ENCODE measurements at regions not wholly inside any gene's neighbourhood (a gene's known extent, or its start where the extent isn't known, plus 50 kb on each side); places are given as distances from the start of the nearest gene placed in this dataset.

DNA sequence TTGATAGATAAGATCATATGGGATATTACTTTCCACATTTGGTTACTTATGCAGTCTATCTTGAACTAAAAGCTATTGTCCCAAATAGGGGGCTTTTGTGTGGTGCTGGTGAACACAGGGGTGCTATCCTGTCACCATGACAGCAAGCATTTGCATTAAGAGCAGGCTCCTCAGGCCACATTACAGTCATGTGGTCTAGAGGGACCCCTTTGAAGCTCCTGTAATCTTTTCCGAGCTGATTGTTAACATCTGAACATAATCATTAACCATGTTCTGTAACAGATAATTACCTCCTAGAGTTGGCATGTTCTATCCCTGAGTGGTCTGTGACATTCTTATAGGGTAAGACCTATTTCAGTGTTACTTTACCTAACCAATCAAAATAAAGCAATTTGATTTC, 178.8 kb downstream of the KTN1 start:
- Histone ChIP-seq H3K9me3 (no peaks in the 10 kb centered on the region), H3K4me1 (no peaks in the 10 kb centered on the region), H3K36me3 (no peaks in the 10 kb centered on the region), H3K27ac (no peak overlapping the region), H3K27me3 (no peaks in the 10 kb centered on the region), H3K4me3 (no peak overlapping the region)
- WGBS, 4 donors = 67 to 94% (median 84%) methylated on average over 1 of the region's 1 CpG
- DNase-seq (no peak), ATAC-seq (no peak)
- no peak for TF ChIP-seq POLR2A (IDR thresholded peaks at IDR 0.05)
- TF ChIP-seq, protein P1, sequence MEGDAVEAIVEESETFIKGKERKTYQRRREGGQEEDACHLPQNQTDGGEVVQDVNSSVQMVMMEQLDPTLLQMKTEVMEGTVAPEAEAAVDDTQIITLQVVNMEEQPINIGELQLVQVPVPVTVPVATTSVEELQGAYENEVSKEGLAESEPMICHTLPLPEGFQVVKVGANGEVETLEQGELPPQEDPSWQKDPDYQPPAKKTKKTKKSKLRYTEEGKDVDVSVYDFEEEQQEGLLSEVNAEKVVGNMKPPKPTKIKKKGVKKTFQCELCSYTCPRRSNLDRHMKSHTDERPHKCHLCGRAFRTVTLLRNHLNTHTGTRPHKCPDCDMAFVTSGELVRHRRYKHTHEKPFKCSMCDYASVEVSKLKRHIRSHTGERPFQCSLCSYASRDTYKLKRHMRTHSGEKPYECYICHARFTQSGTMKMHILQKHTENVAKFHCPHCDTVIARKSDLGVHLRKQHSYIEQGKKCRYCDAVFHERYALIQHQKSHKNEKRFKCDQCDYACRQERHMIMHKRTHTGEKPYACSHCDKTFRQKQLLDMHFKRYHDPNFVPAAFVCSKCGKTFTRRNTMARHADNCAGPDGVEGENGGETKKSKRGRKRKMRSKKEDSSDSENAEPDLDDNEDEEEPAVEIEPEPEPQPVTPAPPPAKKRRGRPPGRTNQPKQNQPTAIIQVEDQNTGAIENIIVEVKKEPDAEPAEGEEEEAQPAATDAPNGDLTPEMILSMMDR (IDR thresholded peaks at IDR 0.05) = no peak
- intact Hi-C loops (cut with DNase I) = no loop called here

DNA sequence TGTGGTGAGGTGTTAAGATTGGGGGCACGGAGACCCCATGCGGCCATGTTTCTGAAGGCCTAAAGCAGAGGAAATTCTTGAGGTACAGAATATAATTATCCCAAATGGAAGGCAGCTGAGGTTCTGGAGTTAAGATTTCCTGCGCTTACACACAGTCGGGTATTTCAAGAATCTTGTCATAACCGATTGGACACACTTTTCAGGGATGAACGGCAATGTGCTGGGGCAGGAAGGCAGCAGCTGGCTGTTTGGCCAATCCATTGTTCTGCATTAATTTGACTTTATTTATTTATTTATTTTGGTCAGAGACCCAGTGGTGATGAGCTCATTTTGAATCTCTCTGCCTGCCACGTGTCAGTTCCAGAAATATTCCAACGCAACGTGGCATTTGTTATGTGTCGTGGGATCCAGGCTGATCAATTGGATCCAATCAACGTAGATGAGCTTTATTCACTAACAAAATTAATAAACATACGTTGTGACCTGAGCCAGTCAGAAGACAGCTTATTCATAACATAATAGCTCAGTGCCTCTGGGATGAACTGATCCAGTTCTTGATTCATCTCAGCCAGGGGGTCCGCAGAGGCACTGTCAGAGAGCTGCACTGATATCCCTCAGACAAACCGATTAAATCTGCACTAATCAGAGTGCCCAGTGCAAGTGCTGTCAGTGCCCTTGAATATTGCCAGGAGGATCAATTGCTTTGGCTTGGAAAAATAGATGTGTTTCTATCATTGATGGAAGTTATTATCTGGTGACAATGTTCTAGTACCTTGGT, 181.0 kb downstream of the KTN1 start:
- Histone ChIP-seq H3K4me1 (no peaks in the 10 kb centered on the region), H3K27ac (no peak overlapping the region), H3K27me3 (no peaks in the 10 kb centered on the region), H3K9me3 (peaks cover 0 to 7% (median 0%) of the 10 kb centered on the region in 12 donors), H3K36me3 (no peaks in the 10 kb centered on the region), H3K4me3 (no peak overlapping the region)
- ATAC-seq (no peak), DNase-seq (no peak)
- WGBS, 4 donors = 91 to 96% (median 92%) methylated on average over 14 of the region's 14 CpGs
- TF ChIP-seq, protein P1 (IDR thresholded peaks at IDR 0.05) = no peak
- TF ChIP-seq POLR2A (IDR thresholded peaks at IDR 0.05) = no peak
- intact Hi-C loops (cut with DNase I) = no loop called here

DNA sequence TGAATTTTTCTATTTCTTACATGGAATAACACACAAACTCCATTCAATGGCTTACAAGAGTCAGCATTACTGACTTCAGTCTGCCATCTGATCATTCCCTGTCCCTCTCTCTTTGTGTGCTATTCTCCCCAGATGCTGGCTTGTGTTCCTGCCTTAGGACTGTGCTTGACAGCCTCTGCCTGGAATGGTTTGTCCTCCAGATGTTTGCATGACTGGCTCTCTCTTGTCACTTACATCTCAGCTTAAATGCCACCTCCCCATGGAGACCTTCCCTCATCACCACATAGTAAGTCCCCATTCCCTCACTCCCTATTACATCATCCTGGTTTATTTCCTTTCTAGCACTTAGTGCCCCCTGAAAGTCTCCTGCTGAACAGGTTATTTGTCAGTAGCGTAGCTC, 181.6 kb downstream of the KTN1 start:
- Histone ChIP-seq H3K27ac (no peak overlapping the region), H3K36me3 (no peaks in the 10 kb centered on the region), H3K9me3 (peaks cover 0 to 7% (median 0%) of the 10 kb centered on the region in 12 donors), H3K4me3 (no peak overlapping the region), H3K27me3 (no peaks in the 10 kb centered on the region), H3K4me1 (no peaks in the 10 kb centered on the region)
- ATAC-seq = no peak
- WGBS, 4 donors = 88 to 98% (median 96%) methylated on average over 1 of the region's 1 CpG
- no peak for DNase-seq
- intact Hi-C loops (cut with DNase I) = no loop called here
- TF ChIP-seq, protein P1 (IDR thresholded peaks at IDR 0.05) = no peak
- no peak for TF ChIP-seq POLR2A (IDR thresholded peaks at IDR 0.05)

DNA sequence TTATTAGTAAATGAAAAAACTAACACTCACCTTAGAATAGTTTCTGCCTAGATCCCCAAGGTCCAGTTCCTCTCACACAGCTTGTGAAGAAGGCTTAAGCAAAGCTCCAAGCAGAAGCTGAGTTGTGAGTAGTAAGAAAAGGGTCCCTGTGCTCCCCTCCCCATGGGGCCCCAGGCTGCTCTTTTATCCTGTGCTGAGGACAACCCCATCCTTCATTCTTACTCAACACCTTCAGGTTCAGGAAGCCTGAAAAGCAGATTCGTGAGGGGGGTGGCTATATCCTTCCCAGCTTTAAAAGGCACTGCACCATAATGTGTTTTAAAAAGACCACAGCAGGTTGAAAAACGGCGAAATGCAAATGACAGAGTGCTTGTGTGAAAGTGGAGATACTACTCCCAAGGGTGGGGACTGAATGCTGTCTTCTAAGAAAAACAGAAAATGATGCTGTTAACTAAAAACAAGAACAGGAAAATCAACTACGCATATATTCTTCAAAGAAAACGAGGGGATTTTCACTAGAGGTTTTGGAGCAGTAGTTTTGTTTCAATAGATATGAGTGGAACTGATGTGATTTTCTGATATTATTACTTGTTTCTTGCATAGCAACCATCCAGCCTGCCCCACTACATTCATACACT, 182.7 kb downstream of the KTN1 start:
- DNase-seq (no peak), ATAC-seq (no peak)
- TF ChIP-seq, protein P1 (IDR thresholded peaks at IDR 0.05) = no peak
- TF ChIP-seq POLR2A (IDR thresholded peaks at IDR 0.05) = no peak
- no peaks in the 10 kb centered on the region for H3K27me3 ChIP-seq
- no peak overlapping the region for H3K4me3 ChIP-seq
- no peaks in the 10 kb centered on the region for H3K4me1 ChIP-seq
- intact Hi-C loops (cut with DNase I) = no loop called here
- peaks cover 0 to 7% (median 0%) of the 10 kb centered on the region in 12 donors for H3K9me3 ChIP-seq
- no peak overlapping the region for H3K27ac ChIP-seq
- no peaks in the 10 kb centered on the region for H3K36me3 ChIP-seq
- WGBS, 4 donors = 56 to 63% (median 60%) methylated on average over 5 of the region's 5 CpGs
